COLO668 (cell line): ENCODE measurements at regions not wholly inside any gene's neighbourhood (a gene's known extent, or its start where the extent isn't known, plus 50 kb on each side); places are given as distances from the start of the nearest gene placed in this dataset.
"Not testable (repeated sequence)": the region's sequence is repeated elsewhere in the genome, so short reads cannot be mapped to it uniquely, and the experiment has no call there.

Experiments used
- DNase-seq: peaks from one replicate; lab custom pipeline; 2025; ENCODE audit not compliant: unreplicated experiment; lab: John Stamatoyannopoulos, UW

GRCh38 chr1:163571950-163572349, 250.2 kb downstream of the NUF2 start:
- no peak for DNase-seq

GRCh38 chr1:163574119-163574518, 252.4 kb downstream of the NUF2 start:
- no peak for DNase-seq

GRCh38 chr1:163580926-163581325, 259.2 kb downstream of the NUF2 start:
- no peak for DNase-seq

GRCh38 chr1:163583661-163584181, 262.0 kb downstream of the NUF2 start:
- no peak for DNase-seq

GRCh38 chr1:163585796-163586195, 264.0 kb downstream of the NUF2 start:
- DNase-seq = no peak

- DNase-seq = no peak
Measured at GRCh38 chr1:163588796-163589195, 267.0 kb downstream of the NUF2 start.

GRCh38 chr1:163589735-163590134, 268.0 kb downstream of the NUF2 start:
- DNase-seq = no peak

- DNase-seq = not testable (repeated sequence)
Measured at GRCh38 chr1:163591131-163591530, 269.4 kb downstream of the NUF2 start.

- DNase-seq = not testable (repeated sequence)
Measured at GRCh38 chr1:163592623-163593022, 270.9 kb downstream of the NUF2 start.

- DNase-seq = not testable (repeated sequence)
Measured at GRCh38 chr1:163596106-163596505, 274.4 kb downstream of the NUF2 start.

- DNase-seq = no peak
Measured at GRCh38 chr1:163596541-163597258, 274.9 kb downstream of the NUF2 start.

- no peak for DNase-seq
Measured at GRCh38 chr1:163604321-163604720, 282.6 kb downstream of the NUF2 start.

GRCh38 chr1:163604896-163605295, 283.1 kb downstream of the NUF2 start:
- DNase-seq = no peak

GRCh38 chr1:163608979-163609378, 287.2 kb downstream of the NUF2 start:
- no peak for DNase-seq

GRCh38 chr1:163609858-163610257, 288.1 kb downstream of the NUF2 start:
- no peak for DNase-seq

GRCh38 chr1:163610486-163610885, 288.7 kb downstream of the NUF2 start:
- no peak for DNase-seq

- no peak for DNase-seq
Measured at GRCh38 chr1:163614361-163614760, 292.6 kb downstream of the NUF2 start.

GRCh38 chr1:163628034-163628773, 306.4 kb downstream of the NUF2 start:
- DNase-seq = no peak

- DNase-seq = no peak
Measured at GRCh38 chr1:163632269-163632668, 310.5 kb downstream of the NUF2 start.

- DNase-seq = no peak
Measured at GRCh38 chr1:163633366-163633765, 311.6 kb downstream of the NUF2 start.

- not testable (repeated sequence) for DNase-seq
Measured at GRCh38 chr1:163645676-163646075, 323.9 kb downstream of the NUF2 start.

GRCh38 chr1:163650624-163651023, 328.9 kb downstream of the NUF2 start:
- peak; percentile 59 for DNase-seq
